ENCODE measurements at regions not wholly inside any gene's neighbourhood (a gene's known extent, or its start where the extent isn't known, plus 50 kb on each side); places are given as distances from the start of the nearest gene placed in this dataset.

- Histone ChIP-seq H3K4me1 (ENCODE audit: control insufficient read depth in 3 of 3, insufficient read depth in 2 of 3, low read depth in 1 of 3, low read length in 2 of 3) (no peaks in the 10 kb centered on the region), H3K36me3 (ENCODE audit: control insufficient read depth in 3 of 3, insufficient read depth in 2 of 3, low read depth in 1 of 3, low read length in 3 of 3) (no peaks in the 10 kb centered on the region), H3K27me3 (ENCODE audit: control insufficient read depth in 3 of 3, insufficient read depth in 3 of 3, low read length in 3 of 3) (no peaks in the 10 kb centered on the region), H3K4me3 (ENCODE audit: low read depth in 1 of 3, low read length in 3 of 3) (no peak overlapping the region), H3K27ac (ENCODE audit: low read depth in 1 of 3, low read length in 2 of 3) (no peak overlapping the region), H3K9me3 (ENCODE audit: control insufficient read depth in 2 of 2, insufficient read depth in 1 of 2, low read depth in 1 of 2, low read length in 1 of 2) (no peaks in the 10 kb centered on the region)
- no peak for FAIRE-seq
- 54 to 64% (median 57%) methylated on average over 3 of the region's 3 CpGs for WGBS, 3 donors
- no peak for DNase-seq
Observed at GRCh38 chr2:59909147-59909546, 644.3 kb downstream of the BCL11A start.

GRCh38 chr2:59905731-59906130, 647.7 kb downstream of the BCL11A start:
- H3K27me3 ChIP-seq (ENCODE audit: control insufficient read depth in 3 of 3, insufficient read depth in 3 of 3, low read length in 3 of 3), result no peaks in the 10 kb centered on the region
- no peaks in the 10 kb centered on the region for H3K9me3 ChIP-seq (ENCODE audit: control insufficient read depth in 2 of 2, insufficient read depth in 1 of 2, low read depth in 1 of 2, low read length in 1 of 2)
- 79 to 91% (median 85%) methylated on average over 2 of the region's 2 CpGs for WGBS, 3 donors
- FAIRE-seq (no peak), DNase-seq (no peak)
- no peaks in the 10 kb centered on the region for H3K36me3 ChIP-seq (ENCODE audit: control insufficient read depth in 3 of 3, insufficient read depth in 2 of 3, low read depth in 1 of 3, low read length in 3 of 3)
- H3K4me3 ChIP-seq (ENCODE audit: low read depth in 1 of 3, low read length in 3 of 3), result no peak overlapping the region
- H3K27ac ChIP-seq (ENCODE audit: low read depth in 1 of 3, low read length in 2 of 3), result no peak overlapping the region
- no peaks in the 10 kb centered on the region for H3K4me1 ChIP-seq (ENCODE audit: control insufficient read depth in 3 of 3, insufficient read depth in 2 of 3, low read depth in 1 of 3, low read length in 2 of 3)

- FAIRE-seq (no peak), DNase-seq (no peak)
- no peaks in the 10 kb centered on the region for H3K4me1 ChIP-seq (ENCODE audit: control insufficient read depth in 3 of 3, insufficient read depth in 2 of 3, low read depth in 1 of 3, low read length in 2 of 3)
- no peaks in the 10 kb centered on the region for H3K36me3 ChIP-seq (ENCODE audit: control insufficient read depth in 3 of 3, insufficient read depth in 2 of 3, low read depth in 1 of 3, low read length in 3 of 3)
- no peaks in the 10 kb centered on the region for H3K27me3 ChIP-seq (ENCODE audit: control insufficient read depth in 3 of 3, insufficient read depth in 3 of 3, low read length in 3 of 3)
- WGBS, 3 donors, result 69 to 92% (median 83%) methylated on average over 9 of the region's 9 CpGs
- H3K4me3 ChIP-seq (ENCODE audit: low read depth in 1 of 3, low read length in 3 of 3), result no peak overlapping the region
- no peaks in the 10 kb centered on the region for H3K9me3 ChIP-seq (ENCODE audit: control insufficient read depth in 2 of 2, insufficient read depth in 1 of 2, low read depth in 1 of 2, low read length in 1 of 2)
- no peak overlapping the region for H3K27ac ChIP-seq (ENCODE audit: low read depth in 1 of 3, low read length in 2 of 3)
Observed at GRCh38 chr2:59903994-59904544, 649.4 kb downstream of the BCL11A start.

- WGBS, 3 donors, result 75 to 84% (median 81%) methylated on average over 6 of the region's 6 CpGs
- Histone ChIP-seq H3K4me3 (ENCODE audit: low read depth in 1 of 3, low read length in 3 of 3) (no peak overlapping the region), H3K27ac (ENCODE audit: low read depth in 1 of 3, low read length in 2 of 3) (no peak overlapping the region), H3K9me3 (ENCODE audit: control insufficient read depth in 2 of 2, insufficient read depth in 1 of 2, low read depth in 1 of 2, low read length in 1 of 2) (no peaks in the 10 kb centered on the region), H3K4me1 (ENCODE audit: control insufficient read depth in 3 of 3, insufficient read depth in 2 of 3, low read depth in 1 of 3, low read length in 2 of 3) (no peaks in the 10 kb centered on the region), H3K27me3 (ENCODE audit: control insufficient read depth in 3 of 3, insufficient read depth in 3 of 3, low read length in 3 of 3) (no peaks in the 10 kb centered on the region), H3K36me3 (ENCODE audit: control insufficient read depth in 3 of 3, insufficient read depth in 2 of 3, low read depth in 1 of 3, low read length in 3 of 3) (no peaks in the 10 kb centered on the region)
- DNase-seq (no peak), FAIRE-seq (no peak)
Observed at GRCh38 chr2:59900728-59901452, 652.6 kb downstream of the BCL11A start.

GRCh38 chr2:59899692-59900091, 653.8 kb downstream of the BCL11A start:
- WGBS, 3 donors, result 71 to 85% (median 81%) methylated on average over 3 of the region's 3 CpGs
- no peak for FAIRE-seq
- H3K36me3 ChIP-seq (ENCODE audit: control insufficient read depth in 3 of 3, insufficient read depth in 2 of 3, low read depth in 1 of 3, low read length in 3 of 3), result no peaks in the 10 kb centered on the region
- H3K4me1 ChIP-seq (ENCODE audit: control insufficient read depth in 3 of 3, insufficient read depth in 2 of 3, low read depth in 1 of 3, low read length in 2 of 3), result no peaks in the 10 kb centered on the region
- no peak for DNase-seq
- no peak overlapping the region for H3K4me3 ChIP-seq (ENCODE audit: low read depth in 1 of 3, low read length in 3 of 3)
- H3K27ac ChIP-seq (ENCODE audit: low read depth in 1 of 3, low read length in 2 of 3), result no peak overlapping the region
- H3K27me3 ChIP-seq (ENCODE audit: control insufficient read depth in 3 of 3, insufficient read depth in 3 of 3, low read length in 3 of 3), result no peaks in the 10 kb centered on the region
- no peaks in the 10 kb centered on the region for H3K9me3 ChIP-seq (ENCODE audit: control insufficient read depth in 2 of 2, insufficient read depth in 1 of 2, low read depth in 1 of 2, low read length in 1 of 2)

GRCh38 chr2:59896499-59897245, 656.8 kb downstream of the BCL11A start:
- no peaks in the 10 kb centered on the region for H3K27me3 ChIP-seq (ENCODE audit: control insufficient read depth in 3 of 3, insufficient read depth in 3 of 3, low read length in 3 of 3)
- 86 to 93% (median 91%) methylated on average over 3 of the region's 3 CpGs for WGBS, 3 donors
- no peaks in the 10 kb centered on the region for H3K9me3 ChIP-seq (ENCODE audit: control insufficient read depth in 2 of 2, insufficient read depth in 1 of 2, low read depth in 1 of 2, low read length in 1 of 2)
- H3K27ac ChIP-seq (ENCODE audit: low read depth in 1 of 3, low read length in 2 of 3), result no peak overlapping the region
- FAIRE-seq (no peak), DNase-seq (no peak)
- H3K4me1 ChIP-seq (ENCODE audit: control insufficient read depth in 3 of 3, insufficient read depth in 2 of 3, low read depth in 1 of 3, low read length in 2 of 3), result no peaks in the 10 kb centered on the region
- no peaks in the 10 kb centered on the region for H3K36me3 ChIP-seq (ENCODE audit: control insufficient read depth in 3 of 3, insufficient read depth in 2 of 3, low read depth in 1 of 3, low read length in 3 of 3)
- no peak overlapping the region for H3K4me3 ChIP-seq (ENCODE audit: low read depth in 1 of 3, low read length in 3 of 3)

GRCh38 chr2:59893612-59894011, 659.8 kb downstream of the BCL11A start:
- DNase-seq (no peak), FAIRE-seq (no peak)
- no peaks in the 10 kb centered on the region for H3K27me3 ChIP-seq (ENCODE audit: control insufficient read depth in 3 of 3, insufficient read depth in 3 of 3, low read length in 3 of 3)
- no peaks in the 10 kb centered on the region for H3K4me1 ChIP-seq (ENCODE audit: control insufficient read depth in 3 of 3, insufficient read depth in 2 of 3, low read depth in 1 of 3, low read length in 2 of 3)
- no peaks in the 10 kb centered on the region for H3K36me3 ChIP-seq (ENCODE audit: control insufficient read depth in 3 of 3, insufficient read depth in 2 of 3, low read depth in 1 of 3, low read length in 3 of 3)
- no peak overlapping the region for H3K4me3 ChIP-seq (ENCODE audit: low read depth in 1 of 3, low read length in 3 of 3)
- WGBS, 3 donors, result 73 to 78% (median 77%) methylated on average over 2 of the region's 2 CpGs
- no peaks in the 10 kb centered on the region for H3K9me3 ChIP-seq (ENCODE audit: control insufficient read depth in 2 of 2, insufficient read depth in 1 of 2, low read depth in 1 of 2, low read length in 1 of 2)
- H3K27ac ChIP-seq (ENCODE audit: low read depth in 1 of 3, low read length in 2 of 3), result no peak overlapping the region

GRCh38 chr2:59892398-59892797, 661.1 kb downstream of the BCL11A start:
- H3K36me3 ChIP-seq (ENCODE audit: control insufficient read depth in 3 of 3, insufficient read depth in 2 of 3, low read depth in 1 of 3, low read length in 3 of 3), result no peaks in the 10 kb centered on the region
- H3K27me3 ChIP-seq (ENCODE audit: control insufficient read depth in 3 of 3, insufficient read depth in 3 of 3, low read length in 3 of 3), result no peaks in the 10 kb centered on the region
- no peaks in the 10 kb centered on the region for H3K9me3 ChIP-seq (ENCODE audit: control insufficient read depth in 2 of 2, insufficient read depth in 1 of 2, low read depth in 1 of 2, low read length in 1 of 2)
- no peak overlapping the region for H3K4me3 ChIP-seq (ENCODE audit: low read depth in 1 of 3, low read length in 3 of 3)
- WGBS, 3 donors, result 79 to 90% (median 82%) methylated on average over 5 of the region's 5 CpGs
- FAIRE-seq (no peak), DNase-seq (no peak)
- no peak overlapping the region for H3K27ac ChIP-seq (ENCODE audit: low read depth in 1 of 3, low read length in 2 of 3)
- H3K4me1 ChIP-seq (ENCODE audit: control insufficient read depth in 3 of 3, insufficient read depth in 2 of 3, low read depth in 1 of 3, low read length in 2 of 3), result peaks cover 0 to 11% (median 3%) of the 10 kb centered on the region in 3 donors

Measured in small intestine (tissue), 7 donors.